HG02588 (cell line): ENCODE measurements at regions not wholly inside any gene's neighbourhood (a gene's known extent, or its start where the extent isn't known, plus 50 kb on each side); places are given as distances from the start of the nearest gene placed in this dataset.
A peak's percentile ranks its signal among the peaks of the same experiment; 100 is the strongest.
"Not testable (repeated sequence)": the region's sequence is repeated elsewhere in the genome, so short reads cannot be mapped to it uniquely, and the experiment has no call there.

Source experiments
- ATAC-seq: cut with Tn5 transposase; IDR thresholded peaks from one replicate; pipeline ENCODE4 v1.9.1; 2021; ENCODE audit warnings: mild to moderate bottlenecking, moderate library complexity; ENCODE audit not compliant: unreplicated experiment

GRCh38 chr11:106152013-106152412 is 74.6 kb downstream of the AASDHPPT start:
- no peak for ATAC-seq

DNA sequence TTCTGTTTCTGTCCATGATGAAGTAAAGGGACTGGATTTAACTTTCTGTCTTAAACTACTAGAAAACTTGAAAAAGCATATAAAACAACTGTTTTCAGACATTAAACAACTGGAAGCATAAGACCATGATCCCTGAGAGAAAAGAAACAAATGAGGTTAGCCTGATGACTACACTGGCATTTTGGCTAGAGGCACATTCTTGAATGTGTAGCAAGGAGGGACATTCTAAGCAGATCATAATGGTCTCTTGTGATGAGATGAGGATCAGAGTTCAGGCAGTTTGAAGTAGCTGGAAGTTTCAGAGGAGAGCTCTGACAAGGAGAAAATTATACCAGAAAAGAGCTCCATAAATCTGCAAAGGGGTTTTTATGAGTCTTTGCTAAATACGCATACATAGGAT is 75.4 kb downstream of the AASDHPPT start:
- ATAC-seq = no peak

- peak; percentile 59 for ATAC-seq
Measured at GRCh38 chr11:106156290-106156937, 79.0 kb downstream of the AASDHPPT start.

GRCh38 chr11:106158406-106158805 is 80.9 kb downstream of the AASDHPPT start:
- no peak for ATAC-seq

GRCh38 chr11:106159836-106160235 is 82.4 kb downstream of the AASDHPPT start:
- ATAC-seq = no peak

DNA sequence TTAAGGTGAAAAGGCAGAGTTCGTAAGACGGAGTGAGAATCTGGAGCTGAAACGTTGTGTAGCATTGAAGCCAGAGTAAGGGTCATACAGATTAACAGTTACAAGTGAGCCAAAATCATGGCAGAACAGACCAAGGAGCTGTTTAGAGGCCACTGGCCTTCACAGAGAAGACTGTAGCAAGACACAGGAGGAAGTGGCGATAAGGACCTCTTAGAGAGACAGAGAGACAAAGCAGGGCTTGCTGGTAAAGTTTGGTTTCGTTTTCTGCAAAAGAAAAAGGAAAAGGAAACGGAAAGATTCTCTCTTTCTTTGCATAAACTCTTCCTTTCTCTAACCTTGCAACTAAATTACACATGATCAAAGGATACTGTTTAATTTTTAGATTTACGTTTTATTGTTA is 83.0 kb downstream of the AASDHPPT start:
- no peak for ATAC-seq

DNA sequence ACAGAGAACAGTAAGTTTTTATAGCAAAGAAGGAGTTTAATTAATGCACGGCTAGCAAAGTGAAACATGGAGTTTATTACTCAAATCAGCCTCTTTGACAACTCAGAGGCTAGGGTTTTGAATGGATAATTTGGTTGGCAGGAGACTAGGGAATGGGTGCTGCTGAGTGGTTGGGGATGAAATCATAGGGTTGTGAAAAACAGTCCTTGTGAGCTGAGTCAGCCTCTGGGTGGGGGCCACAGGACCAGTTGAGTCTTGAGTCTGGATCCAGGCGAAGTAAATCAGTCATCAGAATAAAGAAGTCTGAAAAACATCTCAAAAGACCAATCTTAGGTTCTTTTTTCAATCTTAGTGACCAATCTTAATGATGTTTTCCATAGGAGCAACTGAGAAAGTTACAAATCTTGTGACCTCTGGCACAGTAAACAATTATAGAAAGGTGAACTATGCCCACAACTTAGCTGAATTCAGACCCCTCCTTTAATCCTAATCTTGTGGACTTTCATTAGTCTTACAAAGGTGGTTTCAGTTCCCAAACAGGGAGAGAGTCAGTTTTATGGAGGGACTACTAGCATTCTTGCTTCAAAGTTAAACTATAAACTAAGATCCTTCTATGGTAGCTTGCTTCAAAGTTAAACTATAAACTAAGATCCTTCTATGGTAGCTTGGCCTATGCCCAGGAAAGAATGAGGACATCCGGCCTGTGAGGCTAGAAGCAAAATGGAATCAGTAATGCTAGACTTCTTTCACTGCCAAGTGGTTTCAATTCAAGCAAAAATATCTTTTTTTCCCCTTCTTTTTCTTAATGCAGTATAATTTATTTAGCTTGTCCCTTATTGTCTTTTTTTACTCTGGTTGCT is 84.5 kb downstream of the AASDHPPT start:
- no peak for ATAC-seq

DNA sequence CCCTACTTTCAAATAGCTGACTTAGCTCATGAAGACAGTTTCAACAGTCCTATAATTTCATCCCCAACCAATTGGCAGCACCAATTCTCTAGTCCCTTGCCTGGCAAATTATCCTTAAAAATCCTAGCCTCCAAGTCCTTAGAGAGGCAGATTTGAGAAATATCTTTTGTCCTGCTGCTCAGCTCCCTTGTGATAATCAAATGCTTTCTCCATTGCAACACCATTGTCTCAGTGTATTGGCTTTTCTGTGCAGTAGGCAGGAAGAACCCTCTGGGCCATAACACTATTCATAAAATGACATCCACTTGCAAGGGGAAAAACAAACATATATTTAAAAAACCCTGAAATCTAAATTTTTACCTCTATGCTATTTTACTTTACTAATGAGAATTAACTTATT is 89.6 kb downstream of the AASDHPPT start:
- ATAC-seq = no peak

DNA sequence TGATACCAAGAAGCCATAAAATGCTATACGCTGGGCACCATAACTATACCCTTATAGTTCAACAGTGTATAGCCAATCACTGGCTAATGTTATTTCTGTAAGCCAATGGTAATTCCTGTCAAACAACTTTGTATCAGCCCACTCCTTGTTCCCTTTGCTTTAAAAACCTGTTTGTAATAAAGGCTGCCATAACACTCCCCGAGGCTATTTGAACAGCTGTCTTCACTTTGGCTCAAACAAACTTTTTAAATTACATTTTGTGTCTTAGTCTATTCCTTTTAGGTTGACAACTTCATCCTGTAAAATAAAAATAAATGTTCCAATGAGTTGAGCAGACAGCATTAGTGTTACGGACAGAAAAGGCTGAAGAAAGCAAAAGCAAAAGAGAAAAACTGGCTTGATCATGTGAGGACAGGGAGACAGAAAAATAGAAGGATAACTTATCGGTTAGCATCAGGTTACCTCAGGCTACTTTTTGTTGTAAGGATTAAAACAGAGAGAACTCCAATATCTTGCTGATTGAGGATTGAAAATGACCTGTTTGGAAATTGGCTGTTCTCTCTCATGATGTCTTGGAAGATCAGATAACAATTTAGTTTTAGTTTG is 95.0 kb downstream of the AASDHPPT start:
- ATAC-seq = no peak

- ATAC-seq = no peak
Measured at GRCh38 chr11:106173291-106173690, 95.8 kb downstream of the AASDHPPT start.

GRCh38 chr11:106174003-106174402 is 96.5 kb downstream of the AASDHPPT start:
- ATAC-seq = not testable (repeated sequence)

GRCh38 chr11:106176817-106177216 is 99.4 kb downstream of the AASDHPPT start:
- no peak for ATAC-seq

DNA sequence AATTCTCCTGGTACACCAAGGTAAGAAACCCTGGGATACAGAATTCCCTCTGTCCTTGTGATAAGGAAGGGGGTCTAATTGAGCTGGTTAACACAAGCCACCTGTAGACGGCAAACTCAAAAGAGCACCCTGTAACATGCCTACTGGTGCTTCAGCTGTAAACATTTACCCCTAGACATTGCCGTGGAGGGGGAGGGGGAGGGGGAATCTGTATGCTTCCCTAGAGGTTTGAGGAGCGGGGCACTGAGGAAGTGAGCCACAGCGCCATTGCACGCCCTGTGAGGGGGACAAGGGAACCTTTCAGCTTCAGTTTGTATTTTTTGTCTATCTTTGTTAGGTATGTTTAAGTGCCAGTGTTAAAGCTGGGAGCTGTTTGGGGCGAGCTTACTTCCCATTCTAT is 99.8 kb downstream of the AASDHPPT start:
- ATAC-seq = no peak

DNA sequence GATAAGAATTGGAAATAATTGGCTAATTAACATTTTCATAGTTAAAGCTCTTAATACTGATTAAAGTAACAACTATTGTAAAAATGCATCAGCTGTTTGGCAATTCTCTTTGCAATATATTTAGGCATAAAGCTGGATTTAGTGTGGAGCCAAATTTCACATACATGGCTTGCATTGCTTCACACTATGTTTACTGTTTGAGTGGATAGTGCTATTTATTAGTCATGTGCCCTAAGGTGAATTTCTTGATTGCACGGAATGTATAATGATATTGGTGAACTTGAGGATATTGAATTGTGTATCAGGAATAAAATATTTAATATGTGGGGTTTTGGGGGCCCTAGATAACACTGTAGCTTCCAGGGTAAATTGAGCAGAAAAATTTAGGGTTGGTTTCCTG is 100.9 kb downstream of the AASDHPPT start:
- ATAC-seq = no peak

GRCh38 chr11:106179048-106179447 is 101.6 kb downstream of the AASDHPPT start:
- no peak for ATAC-seq

DNA sequence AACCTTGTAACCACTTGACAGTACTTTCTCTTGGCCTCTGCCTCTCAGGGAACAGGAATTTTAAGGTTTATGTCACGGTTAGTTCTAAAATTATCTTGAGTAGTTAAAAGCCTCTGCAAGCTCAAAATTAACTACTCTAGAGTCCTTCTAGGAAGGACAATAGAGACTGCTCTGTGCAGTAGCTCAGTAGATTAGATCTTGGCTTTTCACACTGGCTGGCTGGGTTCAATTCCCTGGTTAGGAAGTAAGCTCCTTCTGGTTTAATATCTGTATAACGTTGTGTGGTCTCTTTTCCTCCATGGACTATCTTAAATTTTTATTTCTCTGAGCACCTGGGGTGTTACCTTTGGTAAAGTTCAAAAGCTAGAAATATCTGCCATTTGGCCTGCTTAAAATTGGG is 109.2 kb downstream of the AASDHPPT start:
- no peak for ATAC-seq

DNA sequence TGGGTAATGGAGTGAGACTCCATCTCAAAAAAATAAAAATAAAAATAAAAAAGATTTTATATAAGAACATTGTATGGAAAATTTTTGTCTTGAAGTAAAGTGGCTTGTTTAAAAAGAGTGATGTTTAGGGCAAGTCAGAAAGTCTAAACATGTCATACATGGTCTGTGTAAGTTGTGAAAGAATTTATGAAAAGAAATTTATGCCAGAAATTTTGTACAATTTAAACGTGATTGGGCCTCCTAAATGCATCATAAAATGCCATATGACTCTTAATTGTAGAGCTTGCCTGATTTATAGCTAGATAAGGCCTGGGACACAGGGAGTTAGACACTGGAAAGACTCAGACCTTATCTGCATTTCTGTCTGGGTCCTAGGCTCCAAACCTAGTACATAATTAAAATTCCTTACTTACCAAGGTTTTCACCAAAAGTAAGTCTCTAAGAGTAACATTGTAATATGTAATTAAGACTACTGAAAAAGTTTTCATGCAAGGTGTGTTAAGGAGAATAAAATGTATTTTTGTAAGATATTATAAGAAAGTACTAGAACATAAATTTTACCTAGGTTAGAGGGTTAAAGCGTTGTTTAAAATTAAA is 110.5 kb downstream of the AASDHPPT start:
- ATAC-seq = no peak

- no peak for ATAC-seq
Measured at GRCh38 chr11:106193956-106194355, 116.5 kb downstream of the AASDHPPT start.

DNA sequence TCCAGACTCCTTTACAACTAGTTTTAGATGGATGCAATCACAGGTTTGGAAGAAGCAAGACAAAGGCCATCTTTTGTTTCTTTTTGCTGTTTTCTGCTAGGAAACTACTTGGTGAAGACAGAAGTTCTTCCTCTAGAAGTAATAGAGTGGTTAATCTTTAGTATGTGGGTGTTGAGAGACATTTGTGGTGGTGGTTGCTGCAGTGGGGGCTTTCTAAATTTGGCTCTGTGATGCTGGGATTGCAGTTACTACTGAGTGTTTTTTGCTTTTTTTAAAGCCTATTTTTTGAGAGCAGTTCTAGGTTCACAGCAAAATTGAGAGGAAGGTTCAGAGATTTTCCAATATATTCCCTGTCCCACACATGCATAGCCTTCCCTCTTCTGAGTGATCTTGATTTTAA is 120.0 kb downstream of the AASDHPPT start:
- ATAC-seq = no peak

- no peak for ATAC-seq
Measured at GRCh38 chr11:106202935-106203620, 125.6 kb downstream of the AASDHPPT start.

GRCh38 chr11:106208760-106209159 is 131.3 kb downstream of the AASDHPPT start:
- no peak for ATAC-seq
